ENCODE measurements at regions not wholly inside any gene's neighbourhood (a gene's known extent, or its start where the extent isn't known, plus 50 kb on each side); places are given as distances from the start of the nearest gene placed in this dataset.
"Not testable (repeated sequence)": the region's sequence is repeated elsewhere in the genome, so short reads cannot be mapped to it uniquely, and the experiment has no call there.

DNA sequence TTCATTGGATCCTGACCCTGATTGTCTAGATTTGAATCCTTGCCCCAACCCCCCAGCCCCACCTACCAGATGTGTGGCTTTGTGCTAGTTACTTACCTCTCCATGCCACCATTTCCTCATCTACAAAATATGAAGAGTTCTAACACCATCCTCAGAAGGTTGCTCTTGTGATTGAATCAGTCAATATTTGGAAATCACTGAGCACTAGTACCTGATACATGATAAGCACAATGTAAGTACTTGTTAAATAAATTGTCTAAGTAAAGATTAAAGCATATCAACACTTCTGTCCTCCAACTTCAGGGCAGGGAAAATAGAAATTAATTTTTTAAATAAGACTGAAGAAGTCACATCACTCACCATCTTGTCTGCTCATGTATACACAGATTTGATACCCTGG is 249.6 kb upstream of the KLF3 start:
- CTCF ChIA-PET: interaction anchor here (1.1 kb wide), 1 partner anchor 346 kb away, joined by 3 read pairs; no protein-coding TSS in a partner anchor
- peaks cover 25% of the 10 kb centered on the region for H3K4me1 Mint-ChIP-seq
- no peaks in the 10 kb centered on the region for H3K36me3 Mint-ChIP-seq
- H3K4me3 Mint-ChIP-seq: no peak overlapping the region
- no peak overlapping the region for H3K27ac Mint-ChIP-seq
- no peak for ATAC-seq
- POLR2A ChIA-PET: no interaction called here
- TF ChIP-seq SMAD4 (CRISPR knock-in tag; IDR thresholded peaks at IDR 0.05) (no peak), ATF1 (CRISPR knock-in tag; IDR thresholded peaks at IDR 0.05) (no peak)
- TF ChIP-seq, protein P1, sequence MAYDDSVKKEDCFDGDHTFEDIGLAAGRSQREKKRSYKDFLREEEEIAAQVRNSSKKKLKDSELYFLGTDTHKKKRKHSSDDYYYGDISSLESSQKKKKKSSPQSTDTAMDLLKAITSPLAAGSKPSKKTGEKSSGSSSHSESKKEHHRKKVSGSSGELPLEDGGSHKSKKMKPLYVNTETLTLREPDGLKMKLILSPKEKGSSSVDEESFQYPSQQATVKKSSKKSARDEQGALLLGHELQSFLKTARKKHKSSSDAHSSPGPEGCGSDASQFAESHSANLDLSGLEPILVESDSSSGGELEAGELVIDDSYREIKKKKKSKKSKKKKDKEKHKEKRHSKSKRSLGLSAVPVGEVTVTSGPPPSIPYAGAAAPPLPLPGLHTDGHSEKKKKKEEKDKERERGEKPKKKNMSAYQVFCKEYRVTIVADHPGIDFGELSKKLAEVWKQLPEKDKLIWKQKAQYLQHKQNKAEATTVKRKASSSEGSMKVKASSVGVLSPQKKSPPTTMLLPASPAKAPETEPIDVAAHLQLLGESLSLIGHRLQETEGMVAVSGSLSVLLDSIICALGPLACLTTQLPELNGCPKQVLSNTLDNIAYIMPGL (CRISPR knock-in tag; IDR thresholded peaks at IDR 0.05): no peak
- H3K27me3 Mint-ChIP-seq (ENCODE audit: low read depth): no peaks in the 10 kb centered on the region
- H3K9me3 Mint-ChIP-seq: peaks cover 17% of the 10 kb centered on the region
- DNase-seq (ENCODE audit: low spot score): no peak

DNA sequence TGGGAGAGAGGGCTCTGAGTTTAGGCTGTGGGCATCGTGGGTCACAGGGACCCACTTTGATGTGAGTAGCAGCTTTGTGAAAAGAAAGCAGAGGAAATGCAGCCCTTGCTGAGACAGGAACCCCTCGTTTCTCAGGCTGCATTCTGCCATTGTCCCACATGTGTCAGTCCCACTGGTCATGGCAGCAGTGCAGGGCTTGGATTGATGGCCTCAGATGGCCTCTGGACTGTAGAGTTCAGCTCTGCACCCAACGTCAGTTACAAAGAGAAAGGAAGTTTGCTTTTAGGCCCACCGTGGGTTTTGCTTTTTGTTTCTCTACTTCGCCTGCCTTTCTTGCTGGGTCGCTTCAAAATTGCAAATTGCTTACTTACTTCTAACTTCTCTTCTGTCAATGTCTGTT is 248.3 kb upstream of the KLF3 start:
- CTCF ChIA-PET: interaction anchor here (1.1 kb wide), 1 partner anchor 347 kb away, joined by 3 read pairs; no protein-coding TSS in a partner anchor
- peaks cover 29% of the 10 kb centered on the region for H3K9me3 Mint-ChIP-seq
- no peak overlapping the region; the same call in 1 of the 2 replicates for H3K27ac Mint-ChIP-seq
- DNase-seq (ENCODE audit: low spot score) (no peak), ATAC-seq (no peak)
- H3K36me3 Mint-ChIP-seq: peaks cover 11% of the 10 kb centered on the region
- TF ChIP-seq, protein P2, sequence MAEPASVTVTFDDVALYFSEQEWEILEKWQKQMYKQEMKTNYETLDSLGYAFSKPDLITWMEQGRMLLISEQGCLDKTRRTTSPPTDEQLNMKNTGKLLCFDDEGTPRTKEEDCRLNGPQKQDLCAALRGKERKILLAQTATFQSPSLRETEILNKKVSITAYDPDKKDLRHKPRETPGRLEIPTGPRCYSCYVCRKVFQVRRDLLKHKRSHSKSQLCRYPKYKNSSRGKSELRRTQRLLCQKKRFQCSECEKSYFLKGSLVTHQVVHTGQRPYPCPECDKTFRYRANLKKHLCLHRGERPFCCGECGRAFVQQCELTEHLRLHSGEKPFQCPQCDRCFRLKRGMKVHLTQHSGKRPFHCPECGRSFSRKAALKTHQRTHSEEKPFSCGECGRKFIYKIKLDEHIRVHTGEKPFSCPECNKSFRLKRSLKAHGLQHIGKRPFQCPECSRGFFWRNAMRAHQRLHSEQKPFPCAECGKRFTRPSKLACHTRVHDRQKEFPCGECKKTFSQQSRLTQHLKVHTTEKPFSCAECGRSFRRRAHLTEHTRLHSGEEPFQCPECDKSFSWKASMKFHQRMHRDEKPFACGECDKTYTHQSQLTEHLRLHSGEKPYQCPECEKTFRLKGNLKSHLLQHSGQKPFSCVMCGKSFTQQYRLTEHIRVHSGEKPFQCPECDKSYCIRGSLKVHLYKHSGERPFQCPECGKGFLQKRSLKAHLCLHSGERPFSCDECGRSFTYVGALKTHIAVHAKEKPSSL (CRISPR knock-in tag; conservative IDR thresholded peaks at IDR 0.05): no peak
- no peak for TF ChIP-seq JUN (CRISPR knock-in tag; IDR thresholded peaks at IDR 0.05)
- H3K27me3 Mint-ChIP-seq (ENCODE audit: low read depth): peaks cover 2% of the 10 kb centered on the region; the same call in 1 of the 2 replicates
- POLR2A ChIA-PET: no interaction called here
- H3K4me3 Mint-ChIP-seq: no peak overlapping the region
- H3K4me1 Mint-ChIP-seq: peaks cover 15% of the 10 kb centered on the region

DNA sequence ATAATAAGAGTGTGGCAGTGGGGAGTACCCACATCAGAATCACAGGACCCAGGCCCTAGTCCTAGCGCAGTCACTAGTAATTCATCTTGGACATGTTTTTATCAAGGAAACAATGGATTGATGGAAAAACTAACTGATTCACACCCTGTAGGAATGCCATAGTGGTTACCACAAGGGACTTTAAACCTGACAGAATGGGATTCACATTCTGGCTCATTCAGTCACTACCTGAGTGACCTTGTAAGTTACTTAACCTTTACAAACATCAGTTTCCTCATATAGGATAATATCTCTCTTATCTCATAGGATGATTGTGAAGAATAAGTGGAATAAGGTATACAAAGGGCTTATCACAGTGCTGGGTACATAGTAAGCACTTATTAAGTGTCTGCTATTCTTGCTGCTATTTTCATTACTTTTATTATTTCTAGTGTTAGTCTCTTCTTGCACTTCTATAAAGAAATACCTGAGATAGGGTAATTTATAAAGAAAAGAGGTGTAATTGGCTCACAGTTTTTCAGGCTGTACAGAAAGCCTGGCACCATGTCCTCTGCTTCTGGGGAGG is 247.5 kb upstream of the KLF3 start:
- DNase-seq (ENCODE audit: low spot score) (no peak), ATAC-seq (no peak)
- H3K4me3 Mint-ChIP-seq: no peak overlapping the region
- ChIA-PET POLR2A (no interaction called here), CTCF (no interaction called here)
- peaks cover 12% of the 10 kb centered on the region for H3K36me3 Mint-ChIP-seq
- H3K9me3 Mint-ChIP-seq: peaks cover 30% of the 10 kb centered on the region
- TF ChIP-seq, protein P3, sequence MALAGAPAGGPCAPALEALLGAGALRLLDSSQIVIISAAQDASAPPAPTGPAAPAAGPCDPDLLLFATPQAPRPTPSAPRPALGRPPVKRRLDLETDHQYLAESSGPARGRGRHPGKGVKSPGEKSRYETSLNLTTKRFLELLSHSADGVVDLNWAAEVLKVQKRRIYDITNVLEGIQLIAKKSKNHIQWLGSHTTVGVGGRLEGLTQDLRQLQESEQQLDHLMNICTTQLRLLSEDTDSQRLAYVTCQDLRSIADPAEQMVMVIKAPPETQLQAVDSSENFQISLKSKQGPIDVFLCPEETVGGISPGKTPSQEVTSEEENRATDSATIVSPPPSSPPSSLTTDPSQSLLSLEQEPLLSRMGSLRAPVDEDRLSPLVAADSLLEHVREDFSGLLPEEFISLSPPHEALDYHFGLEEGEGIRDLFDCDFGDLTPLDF (CRISPR knock-in tag; IDR thresholded peaks at IDR 0.05): no peak
- TF ChIP-seq, protein P4, sequence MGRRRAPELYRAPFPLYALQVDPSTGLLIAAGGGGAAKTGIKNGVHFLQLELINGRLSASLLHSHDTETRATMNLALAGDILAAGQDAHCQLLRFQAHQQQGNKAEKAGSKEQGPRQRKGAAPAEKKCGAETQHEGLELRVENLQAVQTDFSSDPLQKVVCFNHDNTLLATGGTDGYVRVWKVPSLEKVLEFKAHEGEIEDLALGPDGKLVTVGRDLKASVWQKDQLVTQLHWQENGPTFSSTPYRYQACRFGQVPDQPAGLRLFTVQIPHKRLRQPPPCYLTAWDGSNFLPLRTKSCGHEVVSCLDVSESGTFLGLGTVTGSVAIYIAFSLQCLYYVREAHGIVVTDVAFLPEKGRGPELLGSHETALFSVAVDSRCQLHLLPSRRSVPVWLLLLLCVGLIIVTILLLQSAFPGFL (CRISPR knock-in tag; IDR thresholded peaks at IDR 0.05; ENCODE audit: borderline replicate concordance): no peak
- TF ChIP-seq JUN (CRISPR knock-in tag; IDR thresholded peaks at IDR 0.05): no peak
- TF ChIP-seq ZNF121 (CRISPR knock-in tag; IDR thresholded peaks at IDR 0.05): no peak
- TF ChIP-seq, protein P5, sequence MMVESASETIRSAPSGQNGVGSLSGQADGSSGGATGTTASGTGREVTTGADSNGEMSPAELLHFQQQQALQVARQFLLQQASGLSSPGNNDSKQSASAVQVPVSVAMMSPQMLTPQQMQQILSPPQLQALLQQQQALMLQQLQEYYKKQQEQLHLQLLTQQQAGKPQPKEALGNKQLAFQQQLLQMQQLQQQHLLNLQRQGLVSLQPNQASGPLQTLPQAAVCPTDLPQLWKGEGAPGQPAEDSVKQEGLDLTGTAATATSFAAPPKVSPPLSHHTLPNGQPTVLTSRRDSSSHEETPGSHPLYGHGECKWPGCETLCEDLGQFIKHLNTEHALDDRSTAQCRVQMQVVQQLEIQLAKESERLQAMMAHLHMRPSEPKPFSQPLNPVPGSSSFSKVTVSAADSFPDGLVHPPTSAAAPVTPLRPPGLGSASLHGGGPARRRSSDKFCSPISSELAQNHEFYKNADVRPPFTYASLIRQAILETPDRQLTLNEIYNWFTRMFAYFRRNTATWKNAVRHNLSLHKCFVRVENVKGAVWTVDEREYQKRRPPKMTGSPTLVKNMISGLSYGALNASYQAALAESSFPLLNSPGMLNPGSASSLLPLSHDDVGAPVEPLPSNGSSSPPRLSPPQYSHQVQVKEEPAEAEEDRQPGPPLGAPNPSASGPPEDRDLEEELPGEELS (CRISPR knock-in tag; IDR thresholded peaks at IDR 0.05): no peak
- no peak for TF ChIP-seq NFYB (CRISPR knock-in tag; conservative IDR thresholded peaks at IDR 0.05; ENCODE audit: low read depth)
- H3K27ac Mint-ChIP-seq: no peak overlapping the region
- peaks cover 2% of the 10 kb centered on the region; the same call in 1 of the 2 replicates for H3K27me3 Mint-ChIP-seq (ENCODE audit: low read depth)
- peaks cover 15% of the 10 kb centered on the region for H3K4me1 Mint-ChIP-seq

DNA sequence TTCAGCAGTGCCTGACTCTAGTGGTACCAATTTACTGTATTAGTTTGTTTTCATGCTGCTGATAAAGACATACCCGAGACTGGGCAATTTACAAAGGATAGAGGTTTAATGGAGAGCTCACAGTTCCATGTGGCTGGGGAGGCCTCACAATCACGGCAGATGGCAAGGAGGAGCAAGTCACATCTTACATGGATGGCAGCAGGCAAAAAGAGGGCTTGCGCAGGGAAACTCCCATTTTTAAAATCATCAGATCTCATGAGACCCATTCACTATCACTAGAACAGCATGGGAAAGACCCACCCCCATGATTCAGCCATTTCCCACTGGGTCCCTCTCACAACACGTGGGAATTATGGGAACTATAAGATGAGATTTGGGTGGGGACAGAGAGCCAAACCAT is 243.7 kb upstream of the KLF3 start:
- peaks cover 32% of the 10 kb centered on the region for H3K4me1 Mint-ChIP-seq
- POLR2A ChIA-PET; CTCF ChIA-PET; DNase-seq (ENCODE audit: low spot score); H3K4me3 Mint-ChIP-seq; H3K27me3 Mint-ChIP-seq (ENCODE audit: low read depth); ATAC-seq; H3K27ac Mint-ChIP-seq: not testable (repeated sequence)
- H3K9me3 Mint-ChIP-seq: peaks cover 40% of the 10 kb centered on the region
- H3K36me3 Mint-ChIP-seq: peaks cover 12% of the 10 kb centered on the region
